Neural progenitor cell (in vitro differentiated cells): ENCODE measurements at regions not wholly inside any gene's neighbourhood (a gene's known extent, or its start where the extent isn't known, plus 50 kb on each side); places are given as distances from the start of the nearest gene placed in this dataset.

ENCODE experiments used
- EZH2 ChIP-seq: fragments of 200-600 bp; sonication (generic); IDR thresholded peaks from 2 replicates; pipeline ENCODE4 v1.6.1; 2017; ENCODE audit warnings: antibody characterized with exemption, mild to moderate bottlenecking, moderate library complexity
- TF ChIP-seq, protein P1 (sequence below): fragments of 200-600 bp; sonication (generic); IDR thresholded peaks from 2 replicates; pipeline ENCODE4 v1.5.1; 2017; ENCODE audit warnings: antibody characterized with exemption, mild to moderate bottlenecking

DNA sequence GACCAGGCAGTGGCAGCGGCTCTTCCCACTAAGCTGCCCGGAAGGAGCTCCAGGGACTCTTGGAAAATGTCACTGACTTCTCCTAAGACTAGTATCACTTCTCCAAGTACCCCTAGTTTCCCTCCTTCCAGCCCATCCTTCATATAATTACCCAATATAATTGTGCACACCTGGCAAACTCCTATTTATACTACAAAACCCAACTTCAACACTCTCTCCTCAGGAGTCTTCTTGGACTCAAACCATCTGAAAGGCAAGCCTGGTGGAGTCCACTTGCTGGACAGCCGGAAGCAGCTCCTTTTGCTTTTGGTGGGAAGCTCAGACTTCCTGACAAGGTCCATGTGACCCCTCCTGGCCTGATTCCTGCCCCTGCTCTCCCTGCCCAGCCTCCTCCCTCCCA lies 955.9 kb downstream of the TBC1D22A start:
- TF ChIP-seq, protein P1, sequence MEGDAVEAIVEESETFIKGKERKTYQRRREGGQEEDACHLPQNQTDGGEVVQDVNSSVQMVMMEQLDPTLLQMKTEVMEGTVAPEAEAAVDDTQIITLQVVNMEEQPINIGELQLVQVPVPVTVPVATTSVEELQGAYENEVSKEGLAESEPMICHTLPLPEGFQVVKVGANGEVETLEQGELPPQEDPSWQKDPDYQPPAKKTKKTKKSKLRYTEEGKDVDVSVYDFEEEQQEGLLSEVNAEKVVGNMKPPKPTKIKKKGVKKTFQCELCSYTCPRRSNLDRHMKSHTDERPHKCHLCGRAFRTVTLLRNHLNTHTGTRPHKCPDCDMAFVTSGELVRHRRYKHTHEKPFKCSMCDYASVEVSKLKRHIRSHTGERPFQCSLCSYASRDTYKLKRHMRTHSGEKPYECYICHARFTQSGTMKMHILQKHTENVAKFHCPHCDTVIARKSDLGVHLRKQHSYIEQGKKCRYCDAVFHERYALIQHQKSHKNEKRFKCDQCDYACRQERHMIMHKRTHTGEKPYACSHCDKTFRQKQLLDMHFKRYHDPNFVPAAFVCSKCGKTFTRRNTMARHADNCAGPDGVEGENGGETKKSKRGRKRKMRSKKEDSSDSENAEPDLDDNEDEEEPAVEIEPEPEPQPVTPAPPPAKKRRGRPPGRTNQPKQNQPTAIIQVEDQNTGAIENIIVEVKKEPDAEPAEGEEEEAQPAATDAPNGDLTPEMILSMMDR: no peak
- no peak for TF ChIP-seq EZH2
